Left lung (tissue), 4 donors: ENCODE measurements at regions not wholly inside any gene's neighbourhood (a gene's known extent, or its start where the extent isn't known, plus 50 kb on each side); places are given as distances from the start of the nearest gene placed in this dataset.
"Not testable (repeated sequence)": the region's sequence is repeated elsewhere in the genome, so short reads cannot be mapped to it uniquely, and the experiment has no call there.

ENCODE experiments used
- ATAC-seq: fragments of 200-7000 bp; cut with Tn5 transposase; one replicate; pipeline ENCODE4 v1.9.1; 2020; ENCODE audit warnings: moderate library complexity
- DNase-seq, 4 donors: peaks; one replicate each; pipeline ENCODE4 v3.0.0-alpha.2; 2013 to 2020
- H3K27ac ChIP-seq, 2 donors: fragments of 200-600 bp; sonication (generic) in 1 of 2; one replicate each; pipeline versions ENCODE4 v1.5.0 to v1.8.0; 2020 to 2021
- H3K27me3 ChIP-seq, 2 donors: fragments of 200-600 bp; sonication (generic) in 1 of 2; one replicate each; pipeline versions ENCODE4 v1.5.0 to v1.8.0; 2020 to 2021
- H3K36me3 ChIP-seq, 2 donors: fragments of 200-600 bp; sonication (generic) in 1 of 2; one replicate each; pipeline versions ENCODE4 v1.5.0 to v1.8.0; 2020 to 2021
- H3K4me1 ChIP-seq, 2 donors: fragments of 200-600 bp; one replicate each; pipeline ENCODE4 v1.8.0; 2021
- H3K4me3 ChIP-seq, 2 donors: fragments of 200-600 bp; sonication (generic) in 1 of 2; one replicate each; pipeline versions ENCODE4 v1.5.0 to v1.8.0; 2020 to 2021; ENCODE audit warnings: mild to moderate bottlenecking in 1 of 2
- H3K9me3 ChIP-seq, 2 donors: fragments of 200-600 bp; sonication (generic) in 1 of 2; one replicate each; pipeline versions ENCODE4 v1.5.0 to v1.8.0; 2020 to 2021
- intact Hi-C, 2 donors: fragments of 100-400 bp; cut with DNase I; formaldehyde crosslinking; loops; one replicate each; pipeline versions ENCODE4 v1.11.2 to v1.14.2; 2022
- TF ChIP-seq, protein P1 (sequence below), 2 donors: fragments of 200-600 bp; sonication (generic) in 1 of 2; IDR thresholded peaks; one replicate each; pipeline versions ENCODE4 v1.5.0 to v1.8.0; 2021; ENCODE audit warnings: antibody characterized with exemption in 2 of 2
- donor health status: DM: no; HTN: yes; CAD: no.
- donor health status: DM: no; HTN: no; CAD: no.

DNA sequence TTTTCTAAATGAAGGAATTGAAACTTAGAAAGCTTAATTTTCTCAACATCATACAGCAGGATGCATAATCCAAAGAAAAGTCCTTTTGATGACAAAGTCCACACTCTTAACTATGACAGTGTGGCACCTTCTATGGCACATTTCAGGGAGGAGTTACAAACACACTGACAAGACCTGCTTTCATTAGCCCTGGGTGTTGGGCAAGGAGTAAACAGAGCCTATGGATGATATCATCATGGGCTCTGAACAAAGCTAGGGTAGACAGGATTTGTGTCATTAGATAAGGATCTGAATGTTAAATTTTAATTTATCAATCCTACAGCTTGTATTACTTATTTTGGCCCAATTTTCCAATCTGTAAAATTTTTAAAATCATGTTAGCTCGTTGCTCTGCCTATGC is 62.6 kb upstream of the DENND1B start:
- Histone ChIP-seq H3K27me3 (no peaks in the 10 kb centered on the region), H3K36me3 (no peaks in the 10 kb centered on the region), H3K27ac (no peak overlapping the region), H3K4me1 (peaks cover 0 to 4% of the 10 kb centered on the region in 2 donors), H3K9me3 (no peaks in the 10 kb centered on the region), H3K4me3 (no peak overlapping the region)
- DNase-seq (no peak), ATAC-seq (no peak)
- intact Hi-C loops: no loop called here
- TF ChIP-seq, protein P1, sequence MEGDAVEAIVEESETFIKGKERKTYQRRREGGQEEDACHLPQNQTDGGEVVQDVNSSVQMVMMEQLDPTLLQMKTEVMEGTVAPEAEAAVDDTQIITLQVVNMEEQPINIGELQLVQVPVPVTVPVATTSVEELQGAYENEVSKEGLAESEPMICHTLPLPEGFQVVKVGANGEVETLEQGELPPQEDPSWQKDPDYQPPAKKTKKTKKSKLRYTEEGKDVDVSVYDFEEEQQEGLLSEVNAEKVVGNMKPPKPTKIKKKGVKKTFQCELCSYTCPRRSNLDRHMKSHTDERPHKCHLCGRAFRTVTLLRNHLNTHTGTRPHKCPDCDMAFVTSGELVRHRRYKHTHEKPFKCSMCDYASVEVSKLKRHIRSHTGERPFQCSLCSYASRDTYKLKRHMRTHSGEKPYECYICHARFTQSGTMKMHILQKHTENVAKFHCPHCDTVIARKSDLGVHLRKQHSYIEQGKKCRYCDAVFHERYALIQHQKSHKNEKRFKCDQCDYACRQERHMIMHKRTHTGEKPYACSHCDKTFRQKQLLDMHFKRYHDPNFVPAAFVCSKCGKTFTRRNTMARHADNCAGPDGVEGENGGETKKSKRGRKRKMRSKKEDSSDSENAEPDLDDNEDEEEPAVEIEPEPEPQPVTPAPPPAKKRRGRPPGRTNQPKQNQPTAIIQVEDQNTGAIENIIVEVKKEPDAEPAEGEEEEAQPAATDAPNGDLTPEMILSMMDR (IDR thresholded peaks at IDR 0.05): no peak

DNA sequence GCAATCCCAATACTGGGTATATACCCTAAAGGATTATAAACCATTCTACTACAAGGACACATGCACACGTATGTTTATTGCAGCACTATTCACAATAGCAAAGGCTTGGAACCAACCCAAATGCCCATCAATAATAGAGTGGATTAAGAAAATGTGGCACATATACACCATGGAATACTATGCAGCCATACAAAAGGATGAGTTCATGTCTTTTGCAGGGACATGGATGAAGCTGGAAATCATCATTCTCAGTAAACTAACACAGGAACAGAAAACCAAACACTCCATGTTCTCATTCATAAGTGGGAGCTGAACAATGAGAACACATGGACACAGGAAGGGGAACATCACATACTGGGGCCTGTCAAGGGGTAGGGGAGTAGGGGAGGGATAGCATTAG is 61.1 kb upstream of the DENND1B start:
- H3K27me3 ChIP-seq, H3K9me3 ChIP-seq, H3K36me3 ChIP-seq, DNase-seq, H3K4me3 ChIP-seq, ATAC-seq, intact Hi-C loops, H3K4me1 ChIP-seq, H3K27ac ChIP-seq: not testable (repeated sequence)

DNA sequence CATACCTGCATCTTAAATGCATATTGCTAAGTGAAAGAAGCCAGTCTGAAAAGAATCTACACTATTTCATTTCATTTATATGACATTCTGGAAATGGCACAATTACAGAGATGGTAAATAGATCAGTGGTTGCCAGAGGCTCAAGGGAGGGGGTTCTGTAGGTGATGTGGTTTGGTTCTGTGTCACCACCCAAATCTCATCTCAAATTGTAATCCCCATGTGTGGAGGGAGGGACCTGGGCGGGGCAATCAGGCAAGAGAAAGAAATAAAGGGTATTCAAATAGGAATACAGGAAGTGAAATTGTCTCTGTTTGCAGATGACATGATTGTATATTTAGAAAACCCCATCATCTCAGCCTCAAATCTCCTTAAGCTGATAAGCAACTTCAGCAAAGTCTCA is 53.7 kb upstream of the DENND1B start:
- H3K27me3 ChIP-seq: not testable (repeated sequence)

DNA sequence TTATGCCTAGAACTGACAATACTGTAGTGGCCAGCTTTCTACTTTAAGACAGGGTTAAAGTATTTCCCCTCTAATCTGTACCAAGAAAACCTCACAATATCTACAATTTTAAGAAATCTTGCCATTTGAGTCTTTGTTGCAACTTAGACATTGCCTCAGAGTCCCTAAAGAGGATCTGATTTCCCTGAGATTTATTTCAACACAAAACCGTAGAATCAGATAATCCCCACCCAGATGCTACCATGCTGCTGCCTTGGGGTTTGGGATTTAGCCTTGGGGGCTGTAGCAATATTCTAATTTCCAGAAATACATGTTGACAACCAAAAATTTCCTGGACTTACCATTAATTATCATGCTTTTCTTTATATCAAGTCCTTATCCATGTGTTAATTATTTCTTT is 50.3 kb upstream of the DENND1B start:
- no peak for ATAC-seq
- intact Hi-C loops: no loop called here
- TF ChIP-seq, protein P1 (IDR thresholded peaks at IDR 0.05): no peak
- H3K4me1 ChIP-seq: no peaks in the 10 kb centered on the region
- H3K4me3 ChIP-seq: no peak overlapping the region
- no peaks in the 10 kb centered on the region for H3K9me3 ChIP-seq
- DNase-seq: no peak
- no peaks in the 10 kb centered on the region for H3K27me3 ChIP-seq
- H3K27ac ChIP-seq: no peak overlapping the region
- H3K36me3 ChIP-seq: no peaks in the 10 kb centered on the region

More for the DNA sequence above, 53.7 kb upstream of the DENND1B start:
- H3K4me1 ChIP-seq, DNase-seq, H3K27ac ChIP-seq, intact Hi-C loops, ATAC-seq, H3K36me3 ChIP-seq, H3K4me3 ChIP-seq, H3K9me3 ChIP-seq: not testable (repeated sequence)
